Large intestine (tissue), 3 donors: ENCODE measurements at regions not wholly inside any gene's neighbourhood (a gene's known extent, or its start where the extent isn't known, plus 50 kb on each side); places are given as distances from the start of the nearest gene placed in this dataset.

Experiments
- DNase-seq, 2 donors: peaks; one replicate each; pipeline versions ENCODE4 v3.0.0 to v3.0.0-alpha.2; 2013
- H3K27ac ChIP-seq: one replicate; pipeline ENCODE4 v1.5.1; 2013; ENCODE audit warnings: low read length
- H3K27me3 ChIP-seq: 2 replicates; pipeline ENCODE4 v1.6.1; 2013; ENCODE audit warnings: low read length; ENCODE audit not compliant: control insufficient read depth, insufficient read depth
- H3K36me3 ChIP-seq: 2 replicates; pipeline ENCODE4 v1.6.1; 2013; ENCODE audit warnings: low read length; ENCODE audit not compliant: control insufficient read depth, insufficient read depth
- H3K4me1 ChIP-seq: one replicate; pipeline ENCODE4 v1.6.1; 2013; ENCODE audit warnings: low read length; ENCODE audit not compliant: control insufficient read depth, insufficient read depth
- H3K4me3 ChIP-seq: one replicate; pipeline ENCODE4 v1.5.1; 2013; ENCODE audit warnings: low read length
- H3K9me3 ChIP-seq: one replicate; pipeline ENCODE4 v1.6.1; 2013; ENCODE audit warnings: mild to moderate bottlenecking, low read depth, low read length, moderate library complexity; ENCODE audit not compliant: control insufficient read depth
- WGBS: methylation state at CpG from one replicate; pipeline ENCODE4 v1.1.5; 2013; ENCODE audit warnings: low lambda C conversion rate; ENCODE audit not compliant: insufficient coverage; 5-methylcytosine and 5-hydroxymethylcytosine counted together

- WGBS = 90% methylated on average over 3 of the region's 9 CpGs
- Histone ChIP-seq H3K4me3 (no peak overlapping the region), H3K27me3 (no peaks in the 10 kb centered on the region), H3K9me3 (no peaks in the 10 kb centered on the region), H3K27ac (no peak overlapping the region), H3K36me3 (no peaks in the 10 kb centered on the region), H3K4me1 (no peaks in the 10 kb centered on the region)
- no peak for DNase-seq
Measured at GRCh38 chr16:48011878-48012658, 143.7 kb downstream of the ABCC12 start.

DNA sequence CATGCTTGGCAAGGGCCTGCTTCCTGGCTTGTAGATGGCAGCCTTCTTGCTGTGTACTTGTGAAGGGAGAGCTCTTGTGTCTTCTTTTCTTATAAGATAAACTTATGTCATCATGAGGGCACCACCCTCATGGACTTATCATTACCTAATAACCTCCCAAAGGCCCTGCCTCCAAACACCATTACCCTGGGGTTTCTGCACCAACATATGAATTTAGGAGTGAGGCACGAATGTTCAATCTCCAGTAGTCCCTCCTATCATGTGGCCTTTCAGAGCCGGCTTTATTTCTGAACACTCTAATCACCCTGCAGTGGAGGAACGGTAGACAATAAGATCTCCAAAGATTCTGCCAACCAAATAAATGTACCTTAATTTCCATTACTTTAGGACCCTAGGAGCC lies 144.3 kb downstream of the ABCC12 start:
- H3K27me3 ChIP-seq = no peaks in the 10 kb centered on the region
- H3K27ac ChIP-seq = no peak overlapping the region
- H3K9me3 ChIP-seq = no peaks in the 10 kb centered on the region
- no CpG with 5 or more reads among the region's 3 CpGs for WGBS
- no peaks in the 10 kb centered on the region for H3K36me3 ChIP-seq
- no peak for DNase-seq
- H3K4me1 ChIP-seq = no peaks in the 10 kb centered on the region
- H3K4me3 ChIP-seq = no peak overlapping the region

DNA sequence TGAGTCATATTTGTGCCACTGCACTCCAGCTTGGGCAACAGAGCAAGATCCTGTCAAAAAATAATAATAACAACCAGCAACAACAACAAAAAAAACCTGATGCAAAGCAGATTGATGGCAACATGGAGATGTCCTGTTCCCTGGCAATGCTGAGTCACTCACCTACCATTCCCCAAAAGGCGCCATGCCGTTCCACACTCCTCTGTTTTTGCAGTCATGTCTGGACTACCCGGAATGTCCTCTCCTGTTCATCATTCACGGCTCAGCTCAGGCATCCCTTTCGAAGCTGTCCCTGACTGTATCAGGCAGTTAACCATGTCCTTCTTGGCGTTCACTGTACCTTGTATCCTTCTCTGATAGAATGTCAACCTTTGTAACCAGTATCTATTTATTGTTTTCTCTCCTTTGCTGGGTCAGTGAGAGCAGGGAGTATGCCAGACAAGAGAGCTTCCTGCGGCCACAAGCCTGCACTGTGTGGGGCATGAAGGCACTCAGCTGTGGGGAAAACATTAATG lies 147.7 kb downstream of the ABCC12 start:
- Histone ChIP-seq H3K27ac (no peak overlapping the region), H3K4me3 (no peak overlapping the region), H3K27me3 (no peaks in the 10 kb centered on the region), H3K9me3 (no peaks in the 10 kb centered on the region), H3K4me1 (no peaks in the 10 kb centered on the region), H3K36me3 (no peaks in the 10 kb centered on the region)
- WGBS = 60% methylated on average over 2 of the region's 7 CpGs
- DNase-seq = no peak

DNA sequence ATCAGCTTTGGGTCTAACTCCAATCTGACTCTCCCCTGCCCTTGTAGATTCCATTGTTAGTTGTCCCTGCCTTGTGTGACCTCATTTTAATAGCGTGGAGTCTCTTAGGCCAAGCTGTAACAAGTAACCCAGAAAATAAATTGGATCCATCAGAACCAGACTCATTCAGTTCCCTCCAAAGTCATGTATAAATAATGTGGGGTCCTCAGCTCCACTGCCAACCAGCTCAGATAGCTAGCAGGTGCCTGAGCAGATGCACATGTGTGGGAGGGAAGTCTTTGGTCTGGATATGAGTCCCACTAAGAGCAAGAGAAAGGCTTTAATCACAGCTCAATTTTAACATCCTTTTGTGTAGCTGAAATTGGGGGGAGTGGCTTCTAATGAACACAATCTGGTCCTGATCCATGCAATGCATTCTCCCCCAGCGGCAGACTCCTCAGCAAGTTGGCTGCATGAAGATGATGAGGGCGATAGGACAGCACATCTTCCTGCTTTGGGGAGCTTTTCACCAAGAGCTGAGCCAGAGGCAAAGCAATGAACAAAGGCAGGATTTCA lies 151.6 kb downstream of the ABCC12 start:
- 60% methylated on average over 1 of the region's 3 CpGs for WGBS
- no peak overlapping the region for H3K27ac ChIP-seq
- no peak overlapping the region for H3K4me3 ChIP-seq
- no peaks in the 10 kb centered on the region for H3K4me1 ChIP-seq
- no peak for DNase-seq
- H3K36me3 ChIP-seq = no peaks in the 10 kb centered on the region
- H3K9me3 ChIP-seq = no peaks in the 10 kb centered on the region
- no peaks in the 10 kb centered on the region for H3K27me3 ChIP-seq

DNA sequence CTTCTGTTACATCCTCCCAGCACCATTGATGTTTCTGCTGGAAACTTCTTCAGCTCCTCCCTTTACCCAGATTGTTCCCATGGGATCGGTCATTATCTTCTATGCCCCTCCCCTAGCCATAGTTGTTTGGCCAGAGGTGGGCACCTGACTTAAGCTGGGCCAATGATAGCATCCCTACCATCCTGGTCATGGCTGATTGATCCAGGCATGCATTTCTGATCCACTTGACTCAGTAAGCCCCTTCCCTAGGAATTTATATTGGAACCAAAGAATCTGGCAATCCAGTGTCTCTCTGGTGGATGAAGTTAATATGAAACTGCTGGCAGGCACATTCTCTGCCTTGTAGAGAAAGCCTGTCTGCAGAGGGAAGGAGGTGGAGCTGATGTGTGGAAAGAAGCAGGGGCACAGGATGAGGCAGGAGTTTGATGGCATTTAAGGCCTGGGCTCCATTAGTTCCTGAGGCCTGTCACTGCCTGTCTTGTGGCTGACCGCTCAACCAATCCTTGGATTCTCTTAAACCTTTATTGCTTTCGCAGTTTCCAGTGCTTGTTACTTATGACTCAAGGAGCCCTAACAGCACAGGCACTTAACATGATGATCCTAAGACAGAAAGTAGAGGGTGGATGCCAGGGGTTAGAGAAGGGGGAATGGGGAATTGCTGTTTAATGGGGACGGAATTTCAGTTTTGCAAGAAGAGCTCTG lies 152.4 kb downstream of the ABCC12 start:
- H3K27ac ChIP-seq = no peak overlapping the region
- H3K4me3 ChIP-seq = no peak overlapping the region
- no CpG with 5 or more reads among the region's 4 CpGs for WGBS
- no peaks in the 10 kb centered on the region for H3K27me3 ChIP-seq
- H3K36me3 ChIP-seq = no peaks in the 10 kb centered on the region
- H3K9me3 ChIP-seq = no peaks in the 10 kb centered on the region
- H3K4me1 ChIP-seq = no peaks in the 10 kb centered on the region
- DNase-seq = no peak

DNA sequence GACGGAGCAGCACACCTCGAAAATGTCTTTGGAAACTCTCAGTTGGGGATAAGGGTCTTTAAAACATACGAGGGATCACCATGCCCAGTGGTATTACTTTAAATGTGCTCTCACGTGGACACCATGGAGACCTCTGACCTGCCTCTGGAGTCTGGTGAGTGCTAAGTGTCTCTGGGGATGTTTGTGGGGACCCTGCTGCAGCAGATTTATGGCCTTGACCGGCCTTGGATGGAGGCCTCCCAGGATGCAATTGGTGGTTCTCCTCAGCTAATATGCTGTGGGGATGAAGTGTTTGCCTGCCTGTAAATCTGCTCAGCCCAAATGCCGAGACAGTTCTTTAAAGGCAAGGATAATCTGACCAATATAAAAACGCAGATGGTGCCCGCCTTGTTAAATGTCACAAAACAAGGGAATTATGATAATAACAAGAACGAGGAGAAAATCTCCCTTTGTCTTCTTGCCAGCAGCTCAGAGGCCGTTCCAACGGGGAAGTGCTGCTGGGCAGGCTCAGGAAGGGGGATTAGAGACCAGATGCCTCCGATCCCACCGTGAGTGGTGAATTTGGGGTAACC lies 154.4 kb downstream of the ABCC12 start:
- H3K27me3 ChIP-seq = no peaks in the 10 kb centered on the region
- 50% methylated on average over 1 of the region's 13 CpGs for WGBS
- H3K36me3 ChIP-seq = no peaks in the 10 kb centered on the region
- no peak overlapping the region for H3K27ac ChIP-seq
- DNase-seq = no peak
- no peaks in the 10 kb centered on the region for H3K9me3 ChIP-seq
- H3K4me1 ChIP-seq = no peaks in the 10 kb centered on the region
- no peak overlapping the region for H3K4me3 ChIP-seq

DNA sequence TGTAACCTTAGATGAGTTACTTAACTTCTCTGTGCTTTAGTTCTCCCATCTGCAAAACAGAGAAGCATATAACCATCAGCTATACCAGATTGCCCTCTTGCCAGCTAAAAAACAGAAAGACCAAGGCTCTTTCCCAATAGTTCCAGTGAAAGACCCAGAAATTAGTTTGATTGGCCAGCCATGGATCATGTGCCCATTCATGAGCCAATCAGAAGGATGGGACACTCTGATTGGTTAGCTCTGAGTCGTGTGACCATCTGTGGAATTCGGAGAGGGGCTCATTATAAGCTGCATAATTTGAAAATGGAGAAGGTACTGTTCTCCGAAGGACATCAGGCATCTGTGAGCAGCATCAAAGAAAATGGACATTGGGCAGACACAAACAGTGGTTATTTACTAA lies 155.2 kb downstream of the ABCC12 start:
- no peaks in the 10 kb centered on the region for H3K36me3 ChIP-seq
- no peaks in the 10 kb centered on the region for H3K27me3 ChIP-seq
- no CpG with 5 or more reads among the region's 3 CpGs for WGBS
- H3K27ac ChIP-seq = no peak overlapping the region
- H3K4me3 ChIP-seq = no peak overlapping the region
- no peaks in the 10 kb centered on the region for H3K4me1 ChIP-seq
- no peaks in the 10 kb centered on the region for H3K9me3 ChIP-seq
- no peak for DNase-seq

- Histone ChIP-seq H3K27me3 (no peaks in the 10 kb centered on the region), H3K4me3 (no peak overlapping the region), H3K36me3 (no peaks in the 10 kb centered on the region), H3K9me3 (no peaks in the 10 kb centered on the region), H3K4me1 (no peaks in the 10 kb centered on the region), H3K27ac (no peak overlapping the region)
- WGBS = no CpG with 5 or more reads among the region's 4 CpGs
- DNase-seq = no peak
Measured at GRCh38 chr16:47999595-47999994, 156.2 kb downstream of the ABCC12 start.

GRCh38 chr16:47995354-47995753 lies 160.4 kb downstream of the ABCC12 start:
- Histone ChIP-seq H3K4me1 (no peaks in the 10 kb centered on the region), H3K4me3 (no peak overlapping the region), H3K27ac (no peak overlapping the region), H3K27me3 (no peaks in the 10 kb centered on the region), H3K36me3 (no peaks in the 10 kb centered on the region), H3K9me3 (no peaks in the 10 kb centered on the region)
- WGBS = no CpG with 5 or more reads among the region's 2 CpGs
- DNase-seq = no peak

DNA sequence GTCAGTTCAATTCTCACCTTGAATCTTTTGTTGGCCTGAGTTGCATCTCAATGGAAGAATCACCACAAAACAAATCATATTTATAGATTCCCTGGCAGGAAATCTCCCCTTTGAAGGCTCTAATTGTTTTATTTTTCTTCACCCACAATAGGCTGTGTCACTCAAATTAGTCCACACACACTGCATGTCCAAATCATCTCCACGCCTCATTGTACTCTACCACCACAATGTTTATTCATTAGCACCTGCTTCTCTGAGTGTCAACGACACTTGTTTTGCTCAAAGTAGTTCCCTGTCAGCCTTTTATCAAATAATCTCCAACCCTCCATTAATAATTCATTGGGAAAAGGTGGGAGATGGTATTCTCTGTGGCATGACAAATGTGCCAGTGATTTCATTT lies 164.3 kb downstream of the ABCC12 start:
- WGBS = 72% methylated on average over 2 of the region's 2 CpGs
- no peak for DNase-seq
- H3K4me1 ChIP-seq = no peaks in the 10 kb centered on the region
- no peak overlapping the region for H3K4me3 ChIP-seq
- no peaks in the 10 kb centered on the region for H3K9me3 ChIP-seq
- no peaks in the 10 kb centered on the region for H3K36me3 ChIP-seq
- H3K27ac ChIP-seq = no peak overlapping the region
- H3K27me3 ChIP-seq = no peaks in the 10 kb centered on the region
